Panc1 (cell line): ENCODE measurements at regions not wholly inside any gene's neighbourhood (a gene's known extent, or its start where the extent isn't known, plus 50 kb on each side); places are given as distances from the start of the nearest gene placed in this dataset.

ENCODE experiments used
- ATAC-seq: fragments of 200-7000 bp; cut with Tn5 transposase; 2 replicates; pipeline ENCODE4 v1.9.1; 2020; ENCODE audit warnings: mild to moderate bottlenecking, moderate library complexity
- BruUV-seq: library from RNA; stranded (reverse); fragments of 400-500 nt; replicated peaks from 2 replicates; lab custom pipeline; 2021; lab: Mats Ljungman, UMichigan
- CTCF ChIA-PET: fragments of 300-600 bp; sonication (Branson Sonifier 250); formaldehyde crosslinking; loops from one replicate; lab custom pipeline; 2022; ENCODE audit warnings: antibody characterized with exemption; lab: Charles Lee
- POLR2A ChIA-PET: fragments of 300-600 bp; sonication (Branson Sonifier 250); formaldehyde crosslinking; loops from one replicate; lab custom pipeline; 2022; ENCODE audit warnings: antibody characterized with exemption; lab: Charles Lee
- DNase-seq: peaks from one replicate; pipeline ENCODE4 v3.0.0-alpha.2; 2010; ENCODE audit warnings: low read depth, low spot score
- H3K27ac ChIP-seq: 2 replicates; pipeline ENCODE4 v1.5.1; 2011; ENCODE audit warnings: mild to moderate bottlenecking, low read length, inconsistent platforms
- H3K27me3 ChIP-seq: fragments of 200-500 bp; sonication (Bioruptor generic); 2 replicates; pipeline ENCODE4 v1.6.0; 2014; ENCODE audit warnings: low read length, inconsistent platforms; ENCODE audit not compliant: control insufficient read depth, insufficient read depth
- H3K36me3 ChIP-seq: fragments of 200-500 bp; sonication (Bioruptor generic); 2 replicates; pipeline ENCODE4 v1.5.1; 2014; ENCODE audit warnings: inconsistent platforms, mild to moderate bottlenecking, low read length, moderate library complexity; ENCODE audit not compliant: control insufficient read depth, insufficient read depth
- H3K4me1 ChIP-seq: 2 replicates; pipeline ENCODE4 v1.5.1; 2011; ENCODE audit warnings: inconsistent platforms, mild to moderate bottlenecking, low read length, moderate library complexity; ENCODE audit not compliant: control insufficient read depth, insufficient read depth
- H3K4me3 ChIP-seq, 2 experiments: 2 replicates each; pipeline ENCODE4 v1.5.1; 2011 to 2012; ENCODE audit warnings: low read depth in 2 of 2, low read length in 2 of 2, mild to moderate bottlenecking in 2 of 2, inconsistent platforms in 1 of 2, moderate library complexity in 1 of 2
- H3K9me3 ChIP-seq: fragments of 200-500 bp; sonication (Bioruptor generic); 2 replicates; pipeline ENCODE4 v1.5.1; 2014; ENCODE audit warnings: low read depth, mild to moderate bottlenecking, inconsistent platforms, low read length, moderate library complexity; ENCODE audit not compliant: control insufficient read depth, insufficient read depth
- CTCF ChIP-seq: fragments of 450-650 bp; IDR thresholded peaks from 2 replicates; pipeline ENCODE4 v1.5.1; 2017; ENCODE audit warnings: mild to moderate bottlenecking
- POLR2AphosphoS5 ChIP-seq: IDR thresholded peaks from 2 replicates; pipeline ENCODE4 v1.6.1; 2012; ENCODE audit warnings: mild to moderate bottlenecking, low read depth, low read length, moderate library complexity
- REST ChIP-seq, 2 experiments: IDR thresholded peaks; 2 replicates each; pipeline ENCODE4 v1.6.1; 2011 to 2012; ENCODE audit warnings: low read depth in 2 of 2, control low read depth in 1 of 2, low read length in 1 of 2, mild to moderate bottlenecking in 1 of 2, moderate library complexity in 1 of 2; ENCODE audit not compliant: insufficient read depth in 1 of 2
- SIN3A ChIP-seq: IDR thresholded peaks from 2 replicates; pipeline ENCODE4 v1.6.1; 2012; ENCODE audit warnings: low read depth, mild to moderate bottlenecking, low read length, moderate library complexity, borderline replicate concordance; ENCODE audit not compliant: insufficient read depth
- TCF7L2 ChIP-seq: IDR thresholded peaks from 2 replicates; pipeline ENCODE4 v1.6.1; 2011; ENCODE audit warnings: mild to moderate bottlenecking, low read depth, low read length, inconsistent platforms
- in situ Hi-C: cut with HindIII; loops from 2 replicates; pipeline ENCODE4 v1.10.0; 2016; ENCODE audit warnings: low sequenced_read_pairs, low pct_unique_long_range_greater_than_20kb
- intact Hi-C: fragments of 100-400 bp; cut with micrococcal nuclease; formaldehyde crosslinking; loops from one replicate; pipeline ENCODE4 v1.10.0; 2022; ENCODE audit not compliant: unreplicated experiment

GRCh38 chrX:132272826-132273225, 53.6 kb upstream of the RAP2C start:
- no peak for ATAC-seq

DNA sequence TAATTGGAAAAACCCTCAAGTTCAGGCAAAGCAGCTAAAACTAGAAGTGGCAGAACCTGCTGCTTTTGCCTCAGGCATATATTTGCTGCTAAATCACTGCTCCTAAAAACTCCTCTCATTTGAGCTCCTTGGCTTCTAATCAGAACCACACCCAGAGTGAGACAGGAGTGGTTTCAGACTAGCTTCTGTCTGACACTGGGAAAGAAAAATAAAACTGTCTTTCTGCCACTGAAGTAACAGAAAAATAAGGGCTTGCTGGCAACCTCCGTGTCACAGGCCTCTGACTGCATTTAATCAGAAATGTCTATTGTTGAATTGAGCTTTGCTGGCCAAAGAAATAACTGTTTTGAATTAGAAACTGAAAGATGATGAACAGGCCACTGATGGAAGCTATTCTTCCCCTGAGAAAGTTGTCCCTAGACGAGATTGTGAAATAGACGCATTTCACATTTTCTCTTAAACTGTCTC, 52.1 kb upstream of the RAP2C start:
- in situ Hi-C loops, result no loop called here
- TF ChIP-seq REST (IDR thresholded peaks at IDR 0.05; ENCODE audit: insufficient read depth in 1 of 2, low read depth in 2 of 2, low read length in 1 of 2) (no peak), CTCF (no peak), POLR2AphosphoS5 (no peak), TCF7L2 (no peak), SIN3A (no peak)
- intact Hi-C loops, result no loop called here
- ChIA-PET CTCF (no interaction called here), POLR2A (interaction anchor here (0.6 kb wide), 1 partner anchor 56 kb away, joined by 3 read pairs; no protein-coding TSS in a partner anchor)
- BruUV-seq, result no TSS peak
- no peaks in the 10 kb centered on the region for H3K9me3 ChIP-seq
- no peak overlapping the region for H3K27ac ChIP-seq
- H3K36me3 ChIP-seq, result no peaks in the 10 kb centered on the region
- H3K27me3 ChIP-seq, result no peaks in the 10 kb centered on the region
- no peaks in the 10 kb centered on the region for H3K4me1 ChIP-seq
- H3K4me3 ChIP-seq, result no peak overlapping the region
- no peak for ATAC-seq
- no peak for DNase-seq

More at GRCh38 chrX:132272826-132273225, 53.6 kb upstream of the RAP2C start:
- DNase-seq, result no peak
- no peaks in the 10 kb centered on the region for H3K27me3 ChIP-seq
- in situ Hi-C loops (no loop called here), intact Hi-C loops (no loop called here)
- no peak for TF ChIP-seq SIN3A
- TF ChIP-seq REST (IDR thresholded peaks at IDR 0.05; ENCODE audit: insufficient read depth in 1 of 2, low read depth in 2 of 2, low read length in 1 of 2), result no peak
- TF ChIP-seq POLR2AphosphoS5, result no peak
- no peak for TF ChIP-seq CTCF
- TF ChIP-seq TCF7L2, result no peak
- CTCF ChIA-PET, result no interaction called here
- H3K4me1 ChIP-seq, result no peaks in the 10 kb centered on the region
- BruUV-seq, result no TSS peak
- no peak overlapping the region for H3K27ac ChIP-seq
- no peaks in the 10 kb centered on the region for H3K9me3 ChIP-seq
- POLR2A ChIA-PET, result no interaction called here
- H3K4me3 ChIP-seq, result no peak overlapping the region
- no peaks in the 10 kb centered on the region for H3K36me3 ChIP-seq
